ENCODE measurements at regions not wholly inside any gene's neighbourhood (a gene's known extent, or its start where the extent isn't known, plus 50 kb on each side); places are given as distances from the start of the nearest gene placed in this dataset.

DNA sequence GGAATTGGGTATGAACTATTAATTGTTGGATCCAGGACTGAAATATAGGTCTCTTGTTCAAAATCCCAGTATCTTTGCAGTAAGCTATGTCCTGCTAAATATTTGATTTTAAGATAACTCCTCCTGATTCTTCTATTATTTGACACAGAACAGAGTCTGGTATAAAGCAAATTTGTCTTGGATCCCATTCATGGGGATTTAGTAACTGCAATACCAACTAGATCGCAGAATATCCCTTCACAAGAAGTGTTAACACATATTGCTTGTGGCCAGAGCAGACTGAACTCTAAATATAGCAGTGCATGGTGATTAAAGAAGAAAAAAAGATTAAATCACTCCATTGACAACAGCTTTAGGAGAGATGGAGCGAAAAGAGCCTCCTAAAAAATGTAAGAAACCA lies 68.2 kb upstream of the ARHGAP42 start (continued):
- TF ChIP-seq, protein P1, sequence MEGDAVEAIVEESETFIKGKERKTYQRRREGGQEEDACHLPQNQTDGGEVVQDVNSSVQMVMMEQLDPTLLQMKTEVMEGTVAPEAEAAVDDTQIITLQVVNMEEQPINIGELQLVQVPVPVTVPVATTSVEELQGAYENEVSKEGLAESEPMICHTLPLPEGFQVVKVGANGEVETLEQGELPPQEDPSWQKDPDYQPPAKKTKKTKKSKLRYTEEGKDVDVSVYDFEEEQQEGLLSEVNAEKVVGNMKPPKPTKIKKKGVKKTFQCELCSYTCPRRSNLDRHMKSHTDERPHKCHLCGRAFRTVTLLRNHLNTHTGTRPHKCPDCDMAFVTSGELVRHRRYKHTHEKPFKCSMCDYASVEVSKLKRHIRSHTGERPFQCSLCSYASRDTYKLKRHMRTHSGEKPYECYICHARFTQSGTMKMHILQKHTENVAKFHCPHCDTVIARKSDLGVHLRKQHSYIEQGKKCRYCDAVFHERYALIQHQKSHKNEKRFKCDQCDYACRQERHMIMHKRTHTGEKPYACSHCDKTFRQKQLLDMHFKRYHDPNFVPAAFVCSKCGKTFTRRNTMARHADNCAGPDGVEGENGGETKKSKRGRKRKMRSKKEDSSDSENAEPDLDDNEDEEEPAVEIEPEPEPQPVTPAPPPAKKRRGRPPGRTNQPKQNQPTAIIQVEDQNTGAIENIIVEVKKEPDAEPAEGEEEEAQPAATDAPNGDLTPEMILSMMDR (IDR thresholded peaks at IDR 0.05 in 2 of 3, conservative IDR thresholded peaks at IDR 0.05 in 1 of 3; ENCODE audit: borderline replicate concordance in 1 of 3, insufficient read depth in 1 of 3, low read depth in 2 of 3, low read length in 2 of 3) = no peak
- no peak for TF ChIP-seq ELF1 (IDR thresholded peaks at IDR 0.05; ENCODE audit: borderline replicate concordance, low read depth)
- TF ChIP-seq ZFX (IDR thresholded peaks at IDR 0.05) = no peak
- no peak for TF ChIP-seq SP1 (IDR thresholded peaks at IDR 0.05; ENCODE audit: low read depth)
- TF ChIP-seq, protein P2, sequence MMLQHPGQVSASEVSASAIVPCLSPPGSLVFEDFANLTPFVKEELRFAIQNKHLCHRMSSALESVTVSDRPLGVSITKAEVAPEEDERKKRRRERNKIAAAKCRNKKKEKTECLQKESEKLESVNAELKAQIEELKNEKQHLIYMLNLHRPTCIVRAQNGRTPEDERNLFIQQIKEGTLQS (IDR thresholded peaks at IDR 0.05) = no peak

DNA sequence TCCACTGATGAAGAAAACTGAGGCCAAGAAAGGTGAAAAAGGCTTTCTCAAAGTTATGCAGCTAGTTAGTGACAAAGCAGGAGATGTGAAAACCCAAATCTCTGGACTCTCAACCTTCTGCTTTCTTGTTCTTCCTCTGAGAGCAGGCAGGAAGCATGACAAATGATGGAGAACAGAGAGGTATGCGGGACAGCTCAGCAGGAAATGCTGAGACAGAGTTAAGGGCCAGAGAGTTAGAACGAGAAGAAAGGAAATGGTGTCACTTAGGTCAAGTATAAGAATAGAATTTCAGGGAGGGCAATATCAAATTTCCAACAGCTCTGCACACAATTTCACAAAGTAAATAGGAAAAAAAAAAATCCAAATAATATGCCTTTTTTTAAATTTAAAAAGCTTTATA lies 67.6 kb upstream of the ARHGAP42 start:
- ChIA-PET RAD21 (ENCODE audit: low non-redundant PET in 1 of 2, low total read pairs in 2 of 2, uncharacterized antibody in 2 of 2, unreplicated experiment in 2 of 2) (no interaction called here), CTCF (interaction anchor here (1.2 kb wide), 1 partner anchor 43 kb away, joined by 3 read pairs; no protein-coding TSS in a partner anchor), POLR2A (no interaction called here)
- Histone ChIP-seq H4K20me1 (ENCODE audit: insufficient read depth) (no peaks in the 10 kb centered on the region), H3K9me3 (ENCODE audit: control insufficient read depth in 1 of 2, insufficient read depth in 1 of 2, low read depth in 1 of 2, low read length in 2 of 2) (peaks cover 5 to 9% of the 10 kb centered on the region in 2 experiments; a peak in 2 of 4 replicates), H3K36me3 (ENCODE audit: control insufficient read depth in 1 of 2, insufficient read depth in 2 of 2, low read length in 2 of 2) (no peaks in the 10 kb centered on the region), H3K4me3 (replicated peaks in 1 of 2; ENCODE audit: low read depth in 1 of 2, low read length in 2 of 2) (no peak overlapping the region), H2AFZ (ENCODE audit: low read depth, low read length, poor library complexity, severe bottlenecking) (no peak overlapping the region), H3K4me1 (ENCODE audit: control insufficient read depth in 1 of 2, insufficient read depth in 2 of 2, low read length in 2 of 2) (no peaks in the 10 kb centered on the region), H3K4me2 (ENCODE audit: low read length) (no peak overlapping the region), H3K9me2 (ENCODE audit: insufficient read depth) (no peaks in the 10 kb centered on the region), H3K79me2 (ENCODE audit: insufficient read depth, low read length) (no peaks in the 10 kb centered on the region), H3K9ac (ENCODE audit: low read length) (no peak overlapping the region), H3K27ac (ENCODE audit: low read depth, low read length) (no peak overlapping the region), H3K27me3 (ENCODE audit: insufficient read depth, low read length) (no peaks in the 10 kb centered on the region)
- intact Hi-C loops (cut with micrococcal nuclease) = no loop called here
- DNase-seq (ENCODE audit: low read depth, low spot score) (no peak), ATAC-seq (no peak)
- no TSS peak for BruUV-seq (replicated peaks)
- TF ChIP-seq EZH2 (IDR thresholded peaks at IDR 0.05) = no peak
- no peak for TF ChIP-seq POLR2A (IDR thresholded peaks at IDR 0.05; ENCODE audit: borderline replicate concordance, extremely low read depth, insufficient read depth, insufficient read length)
- no peak for TF ChIP-seq CEBPB (IDR thresholded peaks at IDR 0.05; ENCODE audit: low read depth)
- TF ChIP-seq, protein P3, sequence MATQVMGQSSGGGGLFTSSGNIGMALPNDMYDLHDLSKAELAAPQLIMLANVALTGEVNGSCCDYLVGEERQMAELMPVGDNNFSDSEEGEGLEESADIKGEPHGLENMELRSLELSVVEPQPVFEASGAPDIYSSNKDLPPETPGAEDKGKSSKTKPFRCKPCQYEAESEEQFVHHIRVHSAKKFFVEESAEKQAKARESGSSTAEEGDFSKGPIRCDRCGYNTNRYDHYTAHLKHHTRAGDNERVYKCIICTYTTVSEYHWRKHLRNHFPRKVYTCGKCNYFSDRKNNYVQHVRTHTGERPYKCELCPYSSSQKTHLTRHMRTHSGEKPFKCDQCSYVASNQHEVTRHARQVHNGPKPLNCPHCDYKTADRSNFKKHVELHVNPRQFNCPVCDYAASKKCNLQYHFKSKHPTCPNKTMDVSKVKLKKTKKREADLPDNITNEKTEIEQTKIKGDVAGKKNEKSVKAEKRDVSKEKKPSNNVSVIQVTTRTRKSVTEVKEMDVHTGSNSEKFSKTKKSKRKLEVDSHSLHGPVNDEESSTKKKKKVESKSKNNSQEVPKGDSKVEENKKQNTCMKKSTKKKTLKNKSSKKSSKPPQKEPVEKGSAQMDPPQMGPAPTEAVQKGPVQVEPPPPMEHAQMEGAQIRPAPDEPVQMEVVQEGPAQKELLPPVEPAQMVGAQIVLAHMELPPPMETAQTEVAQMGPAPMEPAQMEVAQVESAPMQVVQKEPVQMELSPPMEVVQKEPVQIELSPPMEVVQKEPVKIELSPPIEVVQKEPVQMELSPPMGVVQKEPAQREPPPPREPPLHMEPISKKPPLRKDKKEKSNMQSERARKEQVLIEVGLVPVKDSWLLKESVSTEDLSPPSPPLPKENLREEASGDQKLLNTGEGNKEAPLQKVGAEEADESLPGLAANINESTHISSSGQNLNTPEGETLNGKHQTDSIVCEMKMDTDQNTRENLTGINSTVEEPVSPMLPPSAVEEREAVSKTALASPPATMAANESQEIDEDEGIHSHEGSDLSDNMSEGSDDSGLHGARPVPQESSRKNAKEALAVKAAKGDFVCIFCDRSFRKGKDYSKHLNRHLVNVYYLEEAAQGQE (IDR thresholded peaks at IDR 0.05; ENCODE audit: low read depth) = no peak
